ENCODE measurements at regions not wholly inside any gene's neighbourhood (a gene's known extent, or its start where the extent isn't known, plus 50 kb on each side); places are given as distances from the start of the nearest gene placed in this dataset.

DNA sequence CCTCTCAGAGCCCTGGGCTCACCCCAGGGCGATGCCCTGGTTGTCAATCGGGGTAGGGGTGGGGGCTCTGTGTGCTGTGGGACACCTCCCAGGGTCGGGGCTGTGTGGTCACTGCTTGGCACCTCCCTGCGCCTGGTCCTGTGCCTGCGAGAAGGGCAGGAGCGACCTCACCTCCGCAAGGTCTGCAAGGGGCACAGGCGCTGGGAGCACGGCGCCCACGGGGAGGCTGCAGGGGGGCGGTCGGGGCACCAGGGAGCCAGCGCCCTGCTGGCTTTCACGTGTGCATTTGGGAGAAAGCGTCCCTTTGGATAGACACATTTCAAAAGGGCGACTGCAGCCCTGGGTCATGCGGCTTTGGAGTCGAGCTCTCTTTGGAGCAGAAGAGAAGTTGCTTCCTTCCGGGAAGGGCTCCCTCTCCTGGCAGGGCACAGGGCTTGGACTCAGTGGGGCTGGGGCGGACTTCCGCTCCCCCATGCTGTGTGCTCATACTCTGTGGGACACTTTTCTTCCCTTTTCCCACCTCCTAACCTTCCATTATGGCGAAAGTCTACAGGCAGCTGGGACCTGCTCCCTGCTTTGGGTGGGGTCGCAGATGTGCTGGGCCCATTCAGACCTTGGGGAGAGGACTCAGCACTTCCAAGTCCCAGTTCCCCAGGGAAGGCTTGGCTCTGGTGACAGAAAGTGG lies 52.9 kb upstream of the SLC28A3 start:
- ATAC-seq (no peak), DNase-seq (ENCODE audit: low spot score in 2 of 2) (no peak)
- Mint-ChIP-seq H3K27ac (no peak overlapping the region), H3K4me1 (peaks cover 6% of the 10 kb centered on the region), H3K36me3 (no peaks in the 10 kb centered on the region), H3K9me3 (no peaks in the 10 kb centered on the region), H3K4me3 (no peak overlapping the region)

- ATAC-seq, result no peak
- H3K9me3 Mint-ChIP-seq, result no peaks in the 10 kb centered on the region
- no peak overlapping the region for H3K27ac Mint-ChIP-seq
- H3K36me3 Mint-ChIP-seq, result no peaks in the 10 kb centered on the region
- peaks cover 6% of the 10 kb centered on the region for H3K4me1 Mint-ChIP-seq
- no peak for DNase-seq (ENCODE audit: low spot score in 2 of 2)
- H3K4me3 Mint-ChIP-seq, result no peak overlapping the region
Measured at GRCh38 chr9:84394036-84394435, 53.5 kb upstream of the SLC28A3 start.

- H3K4me3 Mint-ChIP-seq, result no peak overlapping the region
- H3K9me3 Mint-ChIP-seq, result no peaks in the 10 kb centered on the region
- ATAC-seq, result peak; percentile 66
- H3K27ac Mint-ChIP-seq, result no peak overlapping the region
- DNase-seq (ENCODE audit: low spot score in 2 of 2), result peak; percentile 55 to 74
- H3K4me1 Mint-ChIP-seq, result no peaks in the 10 kb centered on the region
- no peaks in the 10 kb centered on the region for H3K36me3 Mint-ChIP-seq
Measured at GRCh38 chr9:84397151-84397728, 56.7 kb upstream of the SLC28A3 start.

- Mint-ChIP-seq H3K27ac (no peak overlapping the region), H3K4me3 (no peak overlapping the region), H3K4me1 (no peaks in the 10 kb centered on the region), H3K9me3 (no peaks in the 10 kb centered on the region), H3K36me3 (no peaks in the 10 kb centered on the region)
- DNase-seq (ENCODE audit: low spot score in 2 of 2) (no peak), ATAC-seq (no peak)
Measured at GRCh38 chr9:84397822-84398221, 57.3 kb upstream of the SLC28A3 start.

GRCh38 chr9:84402517-84402916 lies 62.0 kb upstream of the SLC28A3 start:
- no peaks in the 10 kb centered on the region for H3K4me1 Mint-ChIP-seq
- no peak for DNase-seq (ENCODE audit: low spot score in 2 of 2)
- H3K36me3 Mint-ChIP-seq, result no peaks in the 10 kb centered on the region
- H3K27ac Mint-ChIP-seq, result no peak overlapping the region
- H3K4me3 Mint-ChIP-seq, result no peak overlapping the region
- peak; percentile 19 for ATAC-seq
- no peaks in the 10 kb centered on the region for H3K9me3 Mint-ChIP-seq

DNA sequence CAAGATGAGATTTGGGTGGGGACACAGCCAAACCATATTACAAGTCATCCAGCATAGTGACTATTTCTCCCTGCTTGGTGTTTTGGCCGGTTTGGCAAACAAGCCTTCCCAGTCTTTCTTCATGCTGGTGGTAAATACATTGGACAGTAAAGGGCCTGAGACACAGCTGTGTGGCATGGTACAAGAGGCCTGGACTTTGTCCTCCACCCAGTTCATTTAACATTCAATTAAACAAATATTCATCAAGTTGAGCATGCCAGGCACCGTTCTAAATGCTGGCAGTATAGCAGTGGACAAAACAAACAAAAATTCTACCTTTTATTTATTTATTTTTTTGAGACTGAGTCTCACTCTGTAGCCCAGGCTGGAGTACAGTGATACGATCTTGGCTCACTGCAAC lies 62.7 kb upstream of the SLC28A3 start:
- Mint-ChIP-seq H3K27ac (no peak overlapping the region), H3K36me3 (no peaks in the 10 kb centered on the region), H3K4me3 (no peak overlapping the region), H3K4me1 (no peaks in the 10 kb centered on the region), H3K9me3 (no peaks in the 10 kb centered on the region)
- no peak for DNase-seq (ENCODE audit: low spot score in 2 of 2)
- ATAC-seq, result no peak

- no peak overlapping the region for H3K27ac Mint-ChIP-seq
- H3K4me1 Mint-ChIP-seq, result no peaks in the 10 kb centered on the region
- H3K9me3 Mint-ChIP-seq, result no peaks in the 10 kb centered on the region
- H3K36me3 Mint-ChIP-seq, result no peaks in the 10 kb centered on the region
- ATAC-seq (no peak), DNase-seq (ENCODE audit: low spot score in 2 of 2) (no peak)
- no peak overlapping the region for H3K4me3 Mint-ChIP-seq
Measured at GRCh38 chr9:84404095-84404686, 63.6 kb upstream of the SLC28A3 start.

- Mint-ChIP-seq H3K27ac (no peak overlapping the region), H3K36me3 (no peaks in the 10 kb centered on the region), H3K4me1 (no peaks in the 10 kb centered on the region), H3K9me3 (no peaks in the 10 kb centered on the region), H3K4me3 (no peak overlapping the region)
- no peak for DNase-seq (ENCODE audit: low spot score in 2 of 2)
- no peak for ATAC-seq
Measured at GRCh38 chr9:84405667-84406066, 65.1 kb upstream of the SLC28A3 start.

GRCh38 chr9:84408416-84408815 lies 67.9 kb upstream of the SLC28A3 start:
- Mint-ChIP-seq H3K9me3 (no peaks in the 10 kb centered on the region), H3K27ac (no peak overlapping the region), H3K4me3 (no peak overlapping the region), H3K36me3 (no peaks in the 10 kb centered on the region), H3K4me1 (no peaks in the 10 kb centered on the region)
- DNase-seq (ENCODE audit: low spot score in 2 of 2), result no peak
- no peak for ATAC-seq

DNA sequence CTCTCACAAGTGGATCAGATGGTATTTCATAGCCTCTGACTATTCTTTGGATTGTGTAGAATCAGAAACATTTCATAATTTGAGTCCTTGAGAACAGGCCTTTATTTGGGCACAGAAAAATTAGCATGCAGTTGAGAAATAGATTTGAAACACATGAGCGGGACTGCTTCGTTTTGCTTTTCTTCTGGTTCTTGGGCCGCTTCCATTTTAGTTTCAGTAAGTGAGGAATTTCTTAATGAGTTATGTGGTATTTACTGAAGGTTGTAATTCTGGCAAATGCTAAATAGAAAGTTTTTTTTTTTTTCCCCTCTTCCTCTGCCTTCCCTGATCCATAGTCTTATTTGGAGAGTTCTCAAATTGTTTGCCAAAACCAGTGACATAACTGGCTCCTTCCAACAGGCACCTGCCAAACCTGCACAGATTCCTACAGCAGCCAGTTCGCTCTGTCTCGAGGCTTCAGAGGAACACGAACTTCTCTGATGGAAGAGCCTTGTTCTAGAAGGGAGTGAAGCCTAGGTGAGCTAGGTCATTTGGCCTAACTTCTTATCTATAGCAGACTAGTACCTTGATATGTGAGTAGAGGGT lies 71.2 kb upstream of the SLC28A3 start:
- Mint-ChIP-seq H3K36me3 (no peaks in the 10 kb centered on the region), H3K9me3 (no peaks in the 10 kb centered on the region), H3K4me3 (no peak overlapping the region), H3K27ac (no peak overlapping the region), H3K4me1 (no peaks in the 10 kb centered on the region)
- no peak for ATAC-seq
- no peak for DNase-seq (ENCODE audit: low spot score in 2 of 2)

DNA sequence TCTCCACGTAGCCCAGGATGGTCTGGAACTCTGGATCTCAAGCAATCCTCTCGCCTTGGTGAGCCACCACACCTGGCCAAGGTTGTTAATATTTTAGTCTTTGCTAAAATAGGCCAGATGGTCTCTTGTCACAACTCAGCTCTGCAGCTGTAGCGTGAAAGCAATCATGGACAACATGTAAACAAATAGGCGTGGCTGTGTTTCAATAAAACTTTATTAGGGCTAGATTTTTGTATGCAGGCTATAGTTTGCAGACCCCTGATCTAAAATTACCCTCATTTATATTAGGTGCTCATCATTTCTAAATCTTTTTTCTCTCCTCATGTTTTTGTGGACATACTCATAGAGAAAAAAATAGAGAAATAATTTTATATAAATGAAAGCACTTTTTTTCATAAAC lies 72.1 kb upstream of the SLC28A3 start:
- Mint-ChIP-seq H3K4me3 (no peak overlapping the region), H3K36me3 (no peaks in the 10 kb centered on the region), H3K9me3 (no peaks in the 10 kb centered on the region), H3K27ac (no peak overlapping the region), H3K4me1 (no peaks in the 10 kb centered on the region)
- DNase-seq (ENCODE audit: low spot score in 2 of 2) (no peak), ATAC-seq (no peak)

DNA sequence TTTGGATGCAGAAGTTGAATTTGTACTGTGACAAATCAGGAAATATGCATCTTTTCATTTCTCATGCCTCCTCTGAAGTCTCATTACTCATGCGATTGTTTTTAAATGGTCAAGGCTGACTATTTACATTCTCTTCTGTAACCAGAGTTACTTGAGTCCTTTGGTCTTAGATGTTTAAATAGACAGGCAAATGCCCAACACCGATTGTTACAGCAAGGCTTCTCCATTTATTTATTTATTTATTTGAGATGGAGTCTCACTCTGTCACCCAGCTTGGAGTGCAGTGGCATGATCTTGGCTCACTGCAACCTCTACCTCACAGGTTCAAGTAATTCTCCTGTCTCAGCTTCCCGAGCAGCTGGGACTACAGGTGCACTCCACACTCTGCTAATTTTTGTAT lies 72.7 kb upstream of the SLC28A3 start:
- H3K4me1 Mint-ChIP-seq, result no peaks in the 10 kb centered on the region
- ATAC-seq (no peak), DNase-seq (ENCODE audit: low spot score in 2 of 2) (no peak)
- H3K4me3 Mint-ChIP-seq, result no peak overlapping the region
- no peaks in the 10 kb centered on the region for H3K36me3 Mint-ChIP-seq
- no peak overlapping the region for H3K27ac Mint-ChIP-seq
- no peaks in the 10 kb centered on the region for H3K9me3 Mint-ChIP-seq

GRCh38 chr9:84419031-84419602 lies 78.6 kb upstream of the SLC28A3 start:
- Mint-ChIP-seq H3K36me3 (no peaks in the 10 kb centered on the region), H3K4me1 (no peaks in the 10 kb centered on the region), H3K27ac (no peak overlapping the region), H3K4me3 (no peak overlapping the region), H3K9me3 (no peaks in the 10 kb centered on the region)
- ATAC-seq (no peak), DNase-seq (ENCODE audit: low spot score in 2 of 2) (no peak)

- H3K4me3 Mint-ChIP-seq, result no peak overlapping the region
- ATAC-seq, result no peak
- H3K4me1 Mint-ChIP-seq, result no peaks in the 10 kb centered on the region
- no peaks in the 10 kb centered on the region for H3K36me3 Mint-ChIP-seq
- no peak overlapping the region for H3K27ac Mint-ChIP-seq
- DNase-seq (ENCODE audit: low spot score in 2 of 2), result no peak
- no peaks in the 10 kb centered on the region for H3K9me3 Mint-ChIP-seq
Measured at GRCh38 chr9:84424931-84425330, 84.4 kb upstream of the SLC28A3 start.

- no peak for ATAC-seq
- Mint-ChIP-seq H3K27ac (no peak overlapping the region), H3K4me3 (no peak overlapping the region), H3K9me3 (peaks cover 3% of the 10 kb centered on the region), H3K36me3 (no peaks in the 10 kb centered on the region), H3K4me1 (no peaks in the 10 kb centered on the region)
- DNase-seq (ENCODE audit: low spot score in 2 of 2), result no peak
Measured at GRCh38 chr9:84432746-84433145, 92.2 kb upstream of the SLC28A3 start.

DNA sequence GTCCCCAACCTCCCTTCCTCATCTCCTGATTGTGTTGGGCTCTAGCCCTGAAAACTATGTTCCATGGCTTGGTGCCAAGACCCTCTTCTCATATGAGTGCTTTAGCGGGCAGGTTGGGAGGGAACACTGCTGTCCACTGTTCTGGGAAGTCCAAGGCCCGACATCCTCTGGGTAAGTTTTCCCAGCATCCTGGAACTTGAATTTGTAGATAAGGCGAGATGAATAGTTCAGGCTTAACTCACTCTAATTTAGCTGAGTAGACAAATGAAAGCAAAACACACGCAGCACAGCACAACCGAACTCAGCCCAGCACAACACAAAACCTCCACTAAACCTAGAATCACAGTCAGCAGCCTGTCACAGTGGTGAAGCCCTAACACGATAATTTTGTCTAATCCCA lies 95.3 kb upstream of the SLC28A3 start:
- H3K4me3 Mint-ChIP-seq, result no peak overlapping the region
- no peak for DNase-seq (ENCODE audit: low spot score in 2 of 2)
- ATAC-seq, result no peak
- H3K36me3 Mint-ChIP-seq, result no peaks in the 10 kb centered on the region
- H3K9me3 Mint-ChIP-seq, result peaks cover 3% of the 10 kb centered on the region
- H3K27ac Mint-ChIP-seq, result no peak overlapping the region
- H3K4me1 Mint-ChIP-seq, result no peaks in the 10 kb centered on the region

Data from stimulated activated effector memory CD8-positive, alpha-beta T cell treated with anti-CD3 and anti-CD28 coated beads, Interleukin-12 subunit alpha, Interleukin-12 subunit beta, amount 100 ng/mL, for 72 hours (primary cell).